ENCODE measurements at regions not wholly inside any gene's neighbourhood (a gene's known extent, or its start where the extent isn't known, plus 50 kb on each side); places are given as distances from the start of the nearest gene placed in this dataset.

GRCh38 chr16:86762095-86762494, 183.7 kb downstream of the FOXL1 start:
- Histone ChIP-seq H3K9me3 (no peaks in the 10 kb centered on the region), H3K27me3 (no peaks in the 10 kb centered on the region), H3K36me3 (no peaks in the 10 kb centered on the region), H3K4me1 (ENCODE audit: insufficient read depth) (no peaks in the 10 kb centered on the region), H3K27ac (no peak overlapping the region), H3K4me3 (no peak overlapping the region)
- intact Hi-C loops (cut with DNase I) = loop anchor here in 1 of 4 donors (5.0 kb wide), 2 partner anchors 190 to 1045 kb away; no protein-coding TSS in a partner anchor
- no peak for TF ChIP-seq POLR2A (IDR thresholded peaks at IDR 0.05)
- TF ChIP-seq EP300 (IDR thresholded peaks at IDR 0.05) = no peak
- DNase-seq = no peak
- WGBS, 3 donors = 6 to 27% (median 13%) methylated on average over 9 of the region's 9 CpGs

DNA sequence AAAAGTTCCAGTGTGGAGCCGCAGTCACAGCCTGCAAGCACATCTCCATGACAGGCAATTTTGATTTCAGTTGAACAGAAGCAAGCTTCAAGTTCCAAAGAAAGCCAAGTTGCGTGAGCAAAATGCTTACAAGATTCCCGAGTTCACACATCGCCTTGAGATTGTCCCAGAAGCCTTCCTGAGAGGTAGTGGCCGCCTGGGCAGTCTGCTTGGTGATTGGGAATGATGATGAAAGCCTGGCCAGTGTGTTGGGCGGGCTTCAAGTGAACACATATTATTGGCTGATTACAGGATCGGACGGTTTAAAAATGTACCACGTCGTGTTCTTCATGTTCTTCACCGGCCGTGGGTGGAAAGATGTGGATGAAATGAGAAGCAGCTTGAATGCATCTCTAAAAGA, 185.5 kb downstream of the FOXL1 start:
- H3K9me3 ChIP-seq = no peaks in the 10 kb centered on the region
- intact Hi-C loops (cut with DNase I) = loop anchor here in 1 of 4 donors (5.0 kb wide), 2 partner anchors 192 to 1043 kb away; no protein-coding TSS in a partner anchor
- no peak overlapping the region for H3K4me3 ChIP-seq
- no peaks in the 10 kb centered on the region for H3K27me3 ChIP-seq
- no peaks in the 10 kb centered on the region for H3K4me1 ChIP-seq (ENCODE audit: insufficient read depth)
- no peak overlapping the region for H3K27ac ChIP-seq
- no peak for DNase-seq
- no peaks in the 10 kb centered on the region for H3K36me3 ChIP-seq
- TF ChIP-seq EP300 (IDR thresholded peaks at IDR 0.05) = no peak
- WGBS, 3 donors = 78 to 85% (median 80%) methylated on average over 12 of the region's 12 CpGs

- Histone ChIP-seq H3K4me3 (no peak overlapping the region), H3K27me3 (no peaks in the 10 kb centered on the region), H3K27ac (no peak overlapping the region), H3K9me3 (no peaks in the 10 kb centered on the region), H3K4me1 (ENCODE audit: insufficient read depth) (no peaks in the 10 kb centered on the region), H3K36me3 (no peaks in the 10 kb centered on the region)
- TF ChIP-seq CTCF (IDR thresholded peaks at IDR 0.05) = no peak
- no peak for TF ChIP-seq EP300 (IDR thresholded peaks at IDR 0.05)
- no peak for TF ChIP-seq POLR2A (IDR thresholded peaks at IDR 0.05)
- 73 to 93% (median 82%) methylated on average over 4 of the region's 4 CpGs for WGBS, 3 donors
- DNase-seq = no peak
- intact Hi-C loops (cut with DNase I) = loop anchor here in 1 of 4 donors (5.0 kb wide), 2 partner anchors 192 to 1043 kb away; no protein-coding TSS in a partner anchor
These were observed 186.2 kb downstream of the FOXL1 start for GRCh38 chr16:86764551-86764950.

GRCh38 chr16:86765389-86766026, 187.2 kb downstream of the FOXL1 start:
- intact Hi-C loops (cut with DNase I) = no loop called here
- Histone ChIP-seq H3K9me3 (no peaks in the 10 kb centered on the region), H3K4me1 (ENCODE audit: insufficient read depth) (no peaks in the 10 kb centered on the region), H3K27ac (no peak overlapping the region), H3K36me3 (no peaks in the 10 kb centered on the region), H3K27me3 (no peaks in the 10 kb centered on the region), H3K4me3 (no peak overlapping the region)
- no peak for DNase-seq
- 81 to 87% (median 84%) methylated on average over 6 of the region's 6 CpGs for WGBS, 3 donors
- TF ChIP-seq CTCF (IDR thresholded peaks at IDR 0.05) (no peak), POLR2A (IDR thresholded peaks at IDR 0.05) (no peak)

DNA sequence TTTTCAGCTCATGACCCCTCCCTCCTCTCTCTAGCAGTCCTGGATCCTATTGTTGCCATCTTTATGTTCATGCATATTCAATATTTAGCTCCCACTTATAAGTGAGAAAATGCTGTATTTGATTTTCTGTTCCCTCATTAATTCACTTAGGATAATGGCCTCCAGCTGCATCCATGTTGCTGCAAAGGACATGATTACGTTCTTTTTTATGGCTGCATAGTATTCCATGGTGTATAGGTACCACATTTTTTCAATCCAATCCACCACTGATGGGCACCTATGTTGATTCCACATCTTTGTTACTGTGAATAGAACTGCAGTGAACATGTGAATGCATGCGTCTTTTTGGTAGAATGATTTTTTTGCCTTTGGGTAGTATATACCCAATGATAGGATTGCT, 188.4 kb downstream of the FOXL1 start:
- no peak for DNase-seq
- H3K4me3 ChIP-seq = no peak overlapping the region
- 81 to 91% (median 86%) methylated on average over 2 of the region's 2 CpGs for WGBS, 3 donors
- H3K9me3 ChIP-seq = no peaks in the 10 kb centered on the region
- H3K4me1 ChIP-seq (ENCODE audit: insufficient read depth) = no peaks in the 10 kb centered on the region
- no peaks in the 10 kb centered on the region for H3K27me3 ChIP-seq
- no peak overlapping the region for H3K27ac ChIP-seq
- TF ChIP-seq CTCF (IDR thresholded peaks at IDR 0.05) = no peak
- no peak for TF ChIP-seq EP300 (IDR thresholded peaks at IDR 0.05)
- TF ChIP-seq POLR2A (IDR thresholded peaks at IDR 0.05) = no peak
- intact Hi-C loops (cut with DNase I) = no loop called here
- no peaks in the 10 kb centered on the region for H3K36me3 ChIP-seq

Measured in ovary (tissue), 7 donors.